Ishikawa (cell line): ENCODE measurements at regions not wholly inside any gene's neighbourhood (a gene's known extent, or its start where the extent isn't known, plus 50 kb on each side); places are given as distances from the start of the nearest gene placed in this dataset.

Experiments used
- CEBPB ChIP-seq: IDR thresholded peaks from 2 replicates; pipeline ENCODE4 v1.6.1; 2012
- CREB1 ChIP-seq: IDR thresholded peaks from 2 replicates; pipeline ENCODE4 v1.6.1; 2012; ENCODE audit warnings: low read depth
- EGR1 ChIP-seq: IDR thresholded peaks from 2 replicates; pipeline ENCODE4 v1.6.1; 2012
- EP300 ChIP-seq: IDR thresholded peaks from 2 replicates; pipeline ENCODE4 v1.6.1; 2012; ENCODE audit warnings: borderline replicate concordance
- FOXM1 ChIP-seq: IDR thresholded peaks from 2 replicates; pipeline ENCODE4 v1.6.1; 2012; ENCODE audit warnings: low read depth, borderline replicate concordance
- NFIC ChIP-seq: IDR thresholded peaks from 2 replicates; pipeline ENCODE4 v1.6.1; 2012
- RAD21 ChIP-seq: IDR thresholded peaks from 2 replicates; pipeline ENCODE4 v1.6.1; 2012; ENCODE audit warnings: low read depth
- TAF1 ChIP-seq: IDR thresholded peaks from 2 replicates; pipeline ENCODE4 v1.6.1; 2012; ENCODE audit warnings: low read depth, mild to moderate bottlenecking
- TCF12 ChIP-seq: IDR thresholded peaks from 2 replicates; pipeline ENCODE4 v1.6.1; 2012; ENCODE audit warnings: low read depth
- TEAD4 ChIP-seq: IDR thresholded peaks from 2 replicates; pipeline ENCODE4 v1.6.1; 2012
- YY1 ChIP-seq: IDR thresholded peaks from 2 replicates; pipeline ENCODE4 v1.6.1; 2012; ENCODE audit warnings: low read depth
- ZBTB7A ChIP-seq: IDR thresholded peaks from 2 replicates; pipeline ENCODE4 v1.6.1; 2012; ENCODE audit warnings: low read depth
- TF ChIP-seq, protein P1 (sequence below): IDR thresholded peaks from 2 replicates; pipeline ENCODE4 v1.6.1; 2012
- TF ChIP-seq, protein P2 (sequence below): IDR thresholded peaks from 2 replicates; pipeline ENCODE4 v1.6.1; 2012; ENCODE audit warnings: low read depth, mild to moderate bottlenecking
- TF ChIP-seq, protein P3 (sequence below): IDR thresholded peaks from 2 replicates; pipeline ENCODE4 v1.6.1; 2012

DNA sequence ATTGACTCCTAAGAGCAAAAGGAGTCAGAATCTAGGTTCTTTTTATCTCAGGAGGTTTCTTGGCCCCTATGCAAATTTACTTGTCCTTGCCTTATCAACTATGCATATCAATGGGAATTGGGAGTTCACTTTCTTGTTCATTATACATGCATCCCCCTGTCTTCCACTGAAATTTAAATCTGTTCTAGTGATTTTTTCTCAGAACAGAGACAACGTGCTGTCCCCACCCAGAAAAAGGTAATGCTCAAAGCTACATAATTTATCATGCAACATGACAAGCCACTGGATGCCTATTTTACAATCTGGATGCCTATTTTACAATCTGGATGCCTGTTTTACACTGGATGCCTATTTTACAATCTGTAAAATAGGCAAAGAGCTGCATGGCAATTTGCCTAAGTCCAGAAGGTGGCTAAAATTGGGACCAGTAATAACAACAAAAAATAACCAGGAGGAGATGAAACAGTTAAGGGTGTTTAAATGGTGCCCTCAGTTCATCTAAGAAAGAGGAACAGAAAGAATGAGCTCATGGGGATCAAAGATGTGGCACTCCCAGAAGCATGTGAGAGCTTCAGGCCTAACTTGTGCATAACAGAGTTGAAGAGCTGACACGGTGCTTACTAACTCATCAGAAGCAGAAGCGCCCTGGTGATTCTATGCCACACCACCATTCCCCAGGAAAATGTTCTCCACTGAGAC is 537.8 kb upstream of the BOD1L1 start:
- TF ChIP-seq TCF12 (no peak), NFIC (no peak), TEAD4 (no peak), TAF1 (no peak), FOXM1 (no peak)

DNA sequence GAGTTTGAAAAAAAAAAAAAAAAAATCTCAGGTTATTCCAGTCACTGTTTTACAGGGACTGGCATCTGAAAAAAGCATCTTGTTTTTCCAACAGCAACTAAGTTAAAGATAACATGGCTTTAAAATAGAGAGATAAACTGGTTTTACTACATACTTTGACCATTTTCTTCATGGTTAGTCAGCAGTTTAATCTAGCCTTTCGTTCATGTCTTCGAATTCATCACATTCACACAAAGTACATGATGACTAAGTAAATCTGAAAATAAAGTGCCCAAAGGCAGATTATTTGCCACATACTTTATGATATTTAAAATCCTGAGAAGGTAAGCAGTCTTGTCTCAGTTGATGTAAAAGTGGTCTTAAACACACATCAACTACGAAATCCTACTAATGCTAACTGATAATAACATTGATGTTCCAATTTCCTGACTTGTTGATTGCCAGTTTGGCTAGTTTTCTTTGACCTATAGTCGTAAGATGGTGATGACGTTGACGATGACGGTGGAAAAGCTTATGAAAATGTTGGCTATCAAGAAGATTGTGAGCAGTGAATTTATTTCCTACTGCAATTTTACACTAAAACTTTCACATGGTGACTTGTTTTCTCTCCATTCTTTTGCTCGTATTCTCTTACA is 540.5 kb upstream of the BOD1L1 start:
- TF ChIP-seq FOXM1 (no peak), ZBTB7A (no peak), TCF12 (no peak), RAD21 (no peak), TEAD4 (no peak), CEBPB (no peak), EGR1 (no peak), NFIC (no peak)
- TF ChIP-seq, protein P1, sequence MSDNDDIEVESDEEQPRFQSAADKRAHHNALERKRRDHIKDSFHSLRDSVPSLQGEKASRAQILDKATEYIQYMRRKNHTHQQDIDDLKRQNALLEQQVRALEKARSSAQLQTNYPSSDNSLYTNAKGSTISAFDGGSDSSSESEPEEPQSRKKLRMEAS = no peak
- TF ChIP-seq, protein P2, sequence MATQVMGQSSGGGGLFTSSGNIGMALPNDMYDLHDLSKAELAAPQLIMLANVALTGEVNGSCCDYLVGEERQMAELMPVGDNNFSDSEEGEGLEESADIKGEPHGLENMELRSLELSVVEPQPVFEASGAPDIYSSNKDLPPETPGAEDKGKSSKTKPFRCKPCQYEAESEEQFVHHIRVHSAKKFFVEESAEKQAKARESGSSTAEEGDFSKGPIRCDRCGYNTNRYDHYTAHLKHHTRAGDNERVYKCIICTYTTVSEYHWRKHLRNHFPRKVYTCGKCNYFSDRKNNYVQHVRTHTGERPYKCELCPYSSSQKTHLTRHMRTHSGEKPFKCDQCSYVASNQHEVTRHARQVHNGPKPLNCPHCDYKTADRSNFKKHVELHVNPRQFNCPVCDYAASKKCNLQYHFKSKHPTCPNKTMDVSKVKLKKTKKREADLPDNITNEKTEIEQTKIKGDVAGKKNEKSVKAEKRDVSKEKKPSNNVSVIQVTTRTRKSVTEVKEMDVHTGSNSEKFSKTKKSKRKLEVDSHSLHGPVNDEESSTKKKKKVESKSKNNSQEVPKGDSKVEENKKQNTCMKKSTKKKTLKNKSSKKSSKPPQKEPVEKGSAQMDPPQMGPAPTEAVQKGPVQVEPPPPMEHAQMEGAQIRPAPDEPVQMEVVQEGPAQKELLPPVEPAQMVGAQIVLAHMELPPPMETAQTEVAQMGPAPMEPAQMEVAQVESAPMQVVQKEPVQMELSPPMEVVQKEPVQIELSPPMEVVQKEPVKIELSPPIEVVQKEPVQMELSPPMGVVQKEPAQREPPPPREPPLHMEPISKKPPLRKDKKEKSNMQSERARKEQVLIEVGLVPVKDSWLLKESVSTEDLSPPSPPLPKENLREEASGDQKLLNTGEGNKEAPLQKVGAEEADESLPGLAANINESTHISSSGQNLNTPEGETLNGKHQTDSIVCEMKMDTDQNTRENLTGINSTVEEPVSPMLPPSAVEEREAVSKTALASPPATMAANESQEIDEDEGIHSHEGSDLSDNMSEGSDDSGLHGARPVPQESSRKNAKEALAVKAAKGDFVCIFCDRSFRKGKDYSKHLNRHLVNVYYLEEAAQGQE = no peak
- TF ChIP-seq, protein P3, sequence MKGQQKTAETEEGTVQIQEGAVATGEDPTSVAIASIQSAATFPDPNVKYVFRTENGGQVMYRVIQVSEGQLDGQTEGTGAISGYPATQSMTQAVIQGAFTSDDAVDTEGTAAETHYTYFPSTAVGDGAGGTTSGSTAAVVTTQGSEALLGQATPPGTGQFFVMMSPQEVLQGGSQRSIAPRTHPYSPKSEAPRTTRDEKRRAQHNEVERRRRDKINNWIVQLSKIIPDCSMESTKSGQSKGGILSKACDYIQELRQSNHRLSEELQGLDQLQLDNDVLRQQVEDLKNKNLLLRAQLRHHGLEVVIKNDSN = no peak

DNA sequence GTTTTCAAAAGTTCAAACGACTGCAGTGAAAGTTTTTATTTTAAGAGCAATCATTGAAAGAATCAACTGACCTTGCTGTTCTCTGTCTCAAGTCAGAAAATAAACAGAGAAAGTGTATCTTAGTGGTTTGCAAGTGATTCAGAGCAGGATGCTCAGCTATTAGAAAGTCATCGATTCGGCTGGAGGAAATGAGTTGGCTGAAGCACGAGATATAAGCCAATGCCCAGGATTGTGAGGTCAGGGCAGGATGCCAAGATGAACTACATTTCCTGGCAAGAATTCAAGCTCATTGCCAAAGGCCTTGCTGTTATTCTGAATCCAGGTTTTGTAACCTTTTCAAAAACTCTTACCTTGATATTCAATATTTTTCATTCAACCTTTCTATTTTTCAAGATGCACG is 541.4 kb upstream of the BOD1L1 start:
- TF ChIP-seq, protein P2 = no peak
- TF ChIP-seq, protein P3 = no peak
- no peak for TF ChIP-seq FOXM1
- no peak for TF ChIP-seq ZBTB7A
- no peak for TF ChIP-seq CEBPB
- TF ChIP-seq YY1 = no peak
- no peak for TF ChIP-seq TEAD4

DNA sequence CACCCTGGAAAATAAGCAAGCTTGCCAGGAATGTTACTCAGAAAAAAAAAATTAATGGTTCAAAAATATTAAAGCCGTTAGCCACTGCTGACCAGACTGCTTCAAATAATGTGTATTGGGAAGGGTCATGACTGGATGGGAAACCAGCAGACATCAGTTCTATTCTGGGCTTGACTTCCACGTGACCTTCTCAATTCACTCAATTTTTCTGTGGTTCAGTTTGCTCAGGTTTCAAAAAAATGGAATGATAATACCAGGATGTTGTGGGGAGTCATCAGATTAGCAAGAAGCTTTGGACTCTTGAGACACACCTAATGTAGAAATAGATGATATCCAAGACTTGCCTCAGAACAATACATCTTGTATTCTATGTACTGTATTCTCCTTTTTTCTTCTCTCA is 541.9 kb upstream of the BOD1L1 start:
- TF ChIP-seq FOXM1 (no peak), RAD21 (no peak), CREB1 (no peak)
- TF ChIP-seq, protein P1 = no peak
- TF ChIP-seq, protein P3 = no peak

DNA sequence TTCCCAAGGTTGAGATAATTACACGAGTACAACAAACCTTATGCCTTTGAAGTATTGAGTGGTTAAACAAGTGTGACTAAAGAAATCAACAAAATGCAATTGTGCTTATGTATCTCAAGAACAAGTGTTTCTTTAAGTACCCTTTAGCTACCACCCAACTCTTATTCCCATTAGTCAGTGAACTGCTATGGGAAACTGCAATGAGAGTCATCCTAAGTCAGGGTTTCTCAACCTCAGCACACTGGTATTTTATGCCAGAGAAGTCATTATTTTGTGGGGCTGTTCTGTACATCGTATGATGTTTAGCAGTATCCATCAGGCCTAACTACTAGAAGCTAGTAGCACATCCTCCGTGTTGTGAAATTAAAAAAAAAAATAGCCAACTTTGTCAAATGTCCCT is 549.1 kb upstream of the BOD1L1 start:
- TF ChIP-seq EP300 (no peak), RAD21 (no peak), TAF1 (no peak), EGR1 (no peak), FOXM1 (no peak), NFIC (no peak), ZBTB7A (no peak), YY1 (no peak)
- TF ChIP-seq, protein P2 = no peak
- TF ChIP-seq, protein P1 = no peak
- TF ChIP-seq, protein P3 = no peak
